ENCODE measurements at regions not wholly inside any gene's neighbourhood (a gene's known extent, or its start where the extent isn't known, plus 50 kb on each side); places are given as distances from the start of the nearest gene placed in this dataset.
"Not testable (repeated sequence)": the region's sequence is repeated elsewhere in the genome, so short reads cannot be mapped to it uniquely, and the experiment has no call there.

- DNase-seq (ENCODE audit: low spot score) = no peak
- ATAC-seq = no peak
Observed at GRCh38 chr5:118405650-118406061, 582.7 kb downstream of the DTWD2 start.

GRCh38 chr5:118397236-118397635 lies 591.1 kb downstream of the DTWD2 start:
- ATAC-seq = no peak

GRCh38 chr5:118392491-118392890 lies 595.9 kb downstream of the DTWD2 start:
- no peak for DNase-seq (ENCODE audit: low spot score)
- no peak for ATAC-seq

More at GRCh38 chr5:118397236-118397635, 591.1 kb downstream of the DTWD2 start:
- no peak for DNase-seq (ENCODE audit: low spot score)

GRCh38 chr5:118382931-118383330 lies 605.4 kb downstream of the DTWD2 start:
- not testable (repeated sequence) for ATAC-seq; DNase-seq (ENCODE audit: low spot score)

- DNase-seq (ENCODE audit: low spot score) (no peak), ATAC-seq (no peak)
Observed at GRCh38 chr5:118379470-118379869, 608.9 kb downstream of the DTWD2 start.

GRCh38 chr5:118378959-118379358 lies 609.4 kb downstream of the DTWD2 start:
- ATAC-seq (no peak), DNase-seq (ENCODE audit: low spot score) (no peak)

- ATAC-seq = no peak
- no peak for DNase-seq (ENCODE audit: low spot score)
Observed at GRCh38 chr5:118377420-118377819, 610.9 kb downstream of the DTWD2 start.

- ATAC-seq = no peak
- no peak for DNase-seq (ENCODE audit: low spot score)
Observed at GRCh38 chr5:118371973-118372831, 616.1 kb downstream of the DTWD2 start.

- ATAC-seq (no peak), DNase-seq (ENCODE audit: low spot score) (no peak)
Observed at GRCh38 chr5:118366429-118366828, 621.9 kb downstream of the DTWD2 start.

- ATAC-seq = no peak
- DNase-seq (ENCODE audit: low spot score) = no peak
Observed at GRCh38 chr5:118365718-118366117, 622.6 kb downstream of the DTWD2 start.

GRCh38 chr5:118354797-118355196 lies 633.5 kb downstream of the DTWD2 start:
- no peak for DNase-seq (ENCODE audit: low spot score)
- ATAC-seq = no peak

- no peak for ATAC-seq
- DNase-seq (ENCODE audit: low spot score) = no peak
Observed at GRCh38 chr5:118353970-118354369, 634.4 kb downstream of the DTWD2 start.

GRCh38 chr5:118336468-118336867 lies 651.9 kb downstream of the DTWD2 start:
- ATAC-seq = no peak

GRCh38 chr5:118327389-118327788 lies 661.0 kb downstream of the DTWD2 start:
- DNase-seq (ENCODE audit: low spot score) (no peak), ATAC-seq (no peak)

More at GRCh38 chr5:118336468-118336867, 651.9 kb downstream of the DTWD2 start:
- DNase-seq (ENCODE audit: low spot score) = no peak

- no peak for ATAC-seq
Observed at GRCh38 chr5:118326481-118327045, 661.8 kb downstream of the DTWD2 start.

GRCh38 chr5:118325931-118326330 lies 662.4 kb downstream of the DTWD2 start:
- ATAC-seq (no peak), DNase-seq (ENCODE audit: low spot score) (no peak)

More at GRCh38 chr5:118326481-118327045, 661.8 kb downstream of the DTWD2 start:
- DNase-seq (ENCODE audit: low spot score) = no peak

GRCh38 chr5:118323723-118324122 lies 664.6 kb downstream of the DTWD2 start:
- ATAC-seq; DNase-seq (ENCODE audit: low spot score): not testable (repeated sequence)

- no peak for ATAC-seq
- DNase-seq (ENCODE audit: low spot score) = no peak
Observed at GRCh38 chr5:118321081-118321480, 667.3 kb downstream of the DTWD2 start.

GRCh38 chr5:118320121-118320520 lies 668.2 kb downstream of the DTWD2 start:
- no peak for ATAC-seq
- DNase-seq (ENCODE audit: low spot score) = no peak

- ATAC-seq (no peak), DNase-seq (ENCODE audit: low spot score) (no peak)
Observed at GRCh38 chr5:118314931-118315330, 673.4 kb downstream of the DTWD2 start.

- DNase-seq (ENCODE audit: low spot score) = no peak
Observed at GRCh38 chr5:118311103-118311819, 677.1 kb downstream of the DTWD2 start.

GRCh38 chr5:118310401-118310800 lies 677.9 kb downstream of the DTWD2 start:
- DNase-seq (ENCODE audit: low spot score) (no peak), ATAC-seq (no peak)

More at GRCh38 chr5:118311103-118311819, 677.1 kb downstream of the DTWD2 start:
- ATAC-seq = no peak

Data from left lobe of liver (tissue), 2 donors.